EL (cell line): ENCODE measurements at regions not wholly inside any gene's neighbourhood (a gene's known extent, or its start where the extent isn't known, plus 50 kb on each side); places are given as distances from the start of the nearest gene placed in this dataset.
"Not testable (repeated sequence)": the region's sequence is repeated elsewhere in the genome, so short reads cannot be mapped to it uniquely, and the experiment has no call there.

Experiments
- DNase-seq: peaks from one replicate; pipeline ENCODE4 v3.0.0-alpha.2; 2016

GRCh38 chr7:83731154-83731553 lies 82.2 kb upstream of the SEMA3E start:
- no peak for DNase-seq

- DNase-seq: not testable (repeated sequence)
Observed at GRCh38 chr7:83716923-83717322, 68.0 kb upstream of the SEMA3E start.

- no peak for DNase-seq
Observed at GRCh38 chr7:83708531-83708930, 59.6 kb upstream of the SEMA3E start.

- DNase-seq: no peak
Observed at GRCh38 chr7:83704564-83704963, 55.6 kb upstream of the SEMA3E start.

GRCh38 chr7:83702446-83702845 lies 53.5 kb upstream of the SEMA3E start:
- DNase-seq: no peak

- no peak for DNase-seq
Observed at GRCh38 chr7:83701736-83702135, 52.8 kb upstream of the SEMA3E start.
